ENCODE measurements at regions not wholly inside any gene's neighbourhood (a gene's known extent, or its start where the extent isn't known, plus 50 kb on each side); places are given as distances from the start of the nearest gene placed in this dataset.

- Mint-ChIP-seq H3K36me3 (ENCODE audit: low read depth) (no peaks in the 10 kb centered on the region), H3K4me3 (peak overlapping the region in 1 of 3 experiments; percentile 3), H3K27ac (peak overlapping the region in 2 of 3 experiments; percentile 2 to 86), H3K9me3 (no peaks in the 10 kb centered on the region), H3K27me3 (ENCODE audit: low read depth) (peaks cover 47% of the 10 kb centered on the region), H3K4me1 (peaks cover 32% of the 10 kb centered on the region)
- TF ChIP-seq CTCF (IDR thresholded peaks at IDR 0.05; ENCODE audit: unreplicated experiment in 3 of 3): no peak
Measured at GRCh38 chr3:126292318-126293070, 64.7 kb downstream of the KLF15 start.

GRCh38 chr3:126291537-126291936 lies 65.7 kb downstream of the KLF15 start:
- TF ChIP-seq CTCF (IDR thresholded peaks at IDR 0.05; ENCODE audit: unreplicated experiment in 3 of 3): no peak
- no peaks in the 10 kb centered on the region for H3K9me3 Mint-ChIP-seq
- H3K27ac Mint-ChIP-seq: peak overlapping the region; percentile 4 to 86 (median 46)
- no peaks in the 10 kb centered on the region for H3K36me3 Mint-ChIP-seq (ENCODE audit: low read depth)
- no peak overlapping the region for H3K4me3 Mint-ChIP-seq
- peaks cover 53% of the 10 kb centered on the region for H3K27me3 Mint-ChIP-seq (ENCODE audit: low read depth)
- peaks cover 32% of the 10 kb centered on the region for H3K4me1 Mint-ChIP-seq

- Mint-ChIP-seq H3K36me3 (ENCODE audit: low read depth) (no peaks in the 10 kb centered on the region), H3K9me3 (no peaks in the 10 kb centered on the region), H3K4me1 (peaks cover 32% of the 10 kb centered on the region), H3K27me3 (ENCODE audit: low read depth) (peaks cover 53% of the 10 kb centered on the region), H3K4me3 (no peak overlapping the region), H3K27ac (peak overlapping the region; percentile 4 to 77 (median 46))
- no peak for TF ChIP-seq CTCF (IDR thresholded peaks at IDR 0.05; ENCODE audit: unreplicated experiment in 3 of 3)
Measured at GRCh38 chr3:126291061-126291460, 66.1 kb downstream of the KLF15 start.

- Mint-ChIP-seq H3K4me1 (peaks cover 32% of the 10 kb centered on the region), H3K27me3 (ENCODE audit: low read depth) (peaks cover 56% of the 10 kb centered on the region), H3K9me3 (no peaks in the 10 kb centered on the region), H3K27ac (peak overlapping the region in 2 of 3 experiments; percentile 4 to 77), H3K4me3 (no peak overlapping the region), H3K36me3 (ENCODE audit: low read depth) (no peaks in the 10 kb centered on the region)
- no peak for TF ChIP-seq CTCF (IDR thresholded peaks at IDR 0.05; ENCODE audit: unreplicated experiment in 3 of 3)
Measured at GRCh38 chr3:126290325-126290724, 66.9 kb downstream of the KLF15 start.

- peaks cover 52% of the 10 kb centered on the region for H3K27me3 Mint-ChIP-seq (ENCODE audit: low read depth)
- no peaks in the 10 kb centered on the region for H3K9me3 Mint-ChIP-seq
- H3K27ac Mint-ChIP-seq: no peak overlapping the region
- H3K4me3 Mint-ChIP-seq: no peak overlapping the region
- H3K36me3 Mint-ChIP-seq (ENCODE audit: low read depth): no peaks in the 10 kb centered on the region
- peaks cover 24% of the 10 kb centered on the region for H3K4me1 Mint-ChIP-seq
- TF ChIP-seq CTCF (IDR thresholded peaks at IDR 0.05; ENCODE audit: unreplicated experiment in 3 of 3): no peak
Measured at GRCh38 chr3:126289096-126289495, 68.1 kb downstream of the KLF15 start.

GRCh38 chr3:126288314-126288713 lies 68.9 kb downstream of the KLF15 start:
- Mint-ChIP-seq H3K27me3 (ENCODE audit: low read depth) (peaks cover 52% of the 10 kb centered on the region), H3K4me3 (peak overlapping the region; percentile 66 to 83 (median 78)), H3K9me3 (no peaks in the 10 kb centered on the region), H3K4me1 (peaks cover 23% of the 10 kb centered on the region), H3K27ac (peak overlapping the region in 2 of 3 experiments; percentile 81 to 87), H3K36me3 (ENCODE audit: low read depth) (no peaks in the 10 kb centered on the region)
- no peak for TF ChIP-seq CTCF (IDR thresholded peaks at IDR 0.05; ENCODE audit: unreplicated experiment in 3 of 3)
